Spleen (tissue), 7 donors: ENCODE measurements at regions not wholly inside any gene's neighbourhood (a gene's known extent, or its start where the extent isn't known, plus 50 kb on each side); places are given as distances from the start of the nearest gene placed in this dataset.

Source experiments
- POLR2A ChIP-seq, 3 donors: fragments of 450-650 bp; IDR thresholded peaks; one replicate each; pipeline ENCODE4 v1.5.1; 2017; ENCODE audit warnings: antibody characterized with exemption in 3 of 3, mild to moderate bottlenecking in 1 of 3
- POLR2AphosphoS5 ChIP-seq, 3 donors: sonication (generic); formaldehyde crosslinking; IDR thresholded peaks; one replicate each; pipeline ENCODE4 v1.5.1; 2017; ENCODE audit warnings: antibody characterized with exemption in 3 of 3
- TF ChIP-seq, protein P1 (sequence below), 11 experiments: fragments of 200-600 bp in 7 of 11; fragments of 450-650 bp in 4 of 11; sonication (generic) in 4 of 11; IDR thresholded peaks in 8 of 11; conservative IDR thresholded peaks in 3 of 11; 1 replicate in 7 of 11; 2 replicates in 4 of 11; pipeline versions ENCODE4 v1.4.0 to v1.8.0; 2016 to 2021; ENCODE audit warnings: antibody characterized with exemption in 11 of 11, inconsistent platforms in 4 of 11, mild to moderate bottlenecking in 1 of 11
- donor health status: DM: no; HTN: no; CAD: no; lungs with moderate emphysema.
- donor health status: DM: no; HTN: no; CAD: no.
- donor health status: DM: no; HTN: no; CAD: no.

- TF ChIP-seq, protein P1, sequence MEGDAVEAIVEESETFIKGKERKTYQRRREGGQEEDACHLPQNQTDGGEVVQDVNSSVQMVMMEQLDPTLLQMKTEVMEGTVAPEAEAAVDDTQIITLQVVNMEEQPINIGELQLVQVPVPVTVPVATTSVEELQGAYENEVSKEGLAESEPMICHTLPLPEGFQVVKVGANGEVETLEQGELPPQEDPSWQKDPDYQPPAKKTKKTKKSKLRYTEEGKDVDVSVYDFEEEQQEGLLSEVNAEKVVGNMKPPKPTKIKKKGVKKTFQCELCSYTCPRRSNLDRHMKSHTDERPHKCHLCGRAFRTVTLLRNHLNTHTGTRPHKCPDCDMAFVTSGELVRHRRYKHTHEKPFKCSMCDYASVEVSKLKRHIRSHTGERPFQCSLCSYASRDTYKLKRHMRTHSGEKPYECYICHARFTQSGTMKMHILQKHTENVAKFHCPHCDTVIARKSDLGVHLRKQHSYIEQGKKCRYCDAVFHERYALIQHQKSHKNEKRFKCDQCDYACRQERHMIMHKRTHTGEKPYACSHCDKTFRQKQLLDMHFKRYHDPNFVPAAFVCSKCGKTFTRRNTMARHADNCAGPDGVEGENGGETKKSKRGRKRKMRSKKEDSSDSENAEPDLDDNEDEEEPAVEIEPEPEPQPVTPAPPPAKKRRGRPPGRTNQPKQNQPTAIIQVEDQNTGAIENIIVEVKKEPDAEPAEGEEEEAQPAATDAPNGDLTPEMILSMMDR (IDR thresholded peaks at IDR 0.05 in 8 of 11, conservative IDR thresholded peaks at IDR 0.05 in 3 of 11) = no peak
- TF ChIP-seq POLR2AphosphoS5 (IDR thresholded peaks at IDR 0.05) (no peak), POLR2A (IDR thresholded peaks at IDR 0.05) (no peak)
Measured at GRCh38 chr21:24705201-24705600, 902.1 kb downstream of the MRPL39 start.
